ENCODE measurements at regions not wholly inside any gene's neighbourhood (a gene's known extent, or its start where the extent isn't known, plus 50 kb on each side); places are given as distances from the start of the nearest gene placed in this dataset.
"Not testable (repeated sequence)": the region's sequence is repeated elsewhere in the genome, so short reads cannot be mapped to it uniquely, and the experiment has no call there.

GRCh38 chr2:192465141-192465540, 270.4 kb upstream of the TMEFF2 start:
- in situ Hi-C loops (cut with HindIII; ENCODE audit: low pct_unique_long_range_greater_than_20kb, low sequenced_read_pairs), result no loop called here

GRCh38 chr2:192459422-192459821, 264.7 kb upstream of the TMEFF2 start:
- DNase-seq (ENCODE audit: low read depth), result no peak
- in situ Hi-C loops (cut with HindIII; ENCODE audit: low pct_unique_long_range_greater_than_20kb, low sequenced_read_pairs), result no loop called here

More at GRCh38 chr2:192465141-192465540, 270.4 kb upstream of the TMEFF2 start:
- DNase-seq (ENCODE audit: low read depth), result no peak

DNA sequence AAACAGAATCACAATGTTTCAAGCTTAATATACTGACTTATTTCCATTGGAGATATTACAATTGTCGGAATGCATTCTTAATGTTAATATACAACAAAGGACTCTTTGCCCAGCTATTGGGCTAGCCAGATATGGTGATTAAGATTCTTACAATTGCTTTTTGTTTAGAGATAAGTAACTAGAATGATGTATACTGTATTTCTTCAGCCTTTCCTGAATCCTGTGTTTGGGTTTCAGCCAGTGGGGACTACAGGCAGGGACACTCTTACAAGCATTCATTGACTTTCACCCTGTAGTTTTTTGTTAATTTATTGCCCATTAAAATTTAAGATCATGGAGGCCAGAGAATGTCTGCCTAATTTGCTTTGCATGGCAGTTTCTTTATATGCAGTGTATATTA, 254.1 kb upstream of the TMEFF2 start:
- in situ Hi-C loops (cut with HindIII; ENCODE audit: low pct_unique_long_range_greater_than_20kb, low sequenced_read_pairs), result no loop called here

DNA sequence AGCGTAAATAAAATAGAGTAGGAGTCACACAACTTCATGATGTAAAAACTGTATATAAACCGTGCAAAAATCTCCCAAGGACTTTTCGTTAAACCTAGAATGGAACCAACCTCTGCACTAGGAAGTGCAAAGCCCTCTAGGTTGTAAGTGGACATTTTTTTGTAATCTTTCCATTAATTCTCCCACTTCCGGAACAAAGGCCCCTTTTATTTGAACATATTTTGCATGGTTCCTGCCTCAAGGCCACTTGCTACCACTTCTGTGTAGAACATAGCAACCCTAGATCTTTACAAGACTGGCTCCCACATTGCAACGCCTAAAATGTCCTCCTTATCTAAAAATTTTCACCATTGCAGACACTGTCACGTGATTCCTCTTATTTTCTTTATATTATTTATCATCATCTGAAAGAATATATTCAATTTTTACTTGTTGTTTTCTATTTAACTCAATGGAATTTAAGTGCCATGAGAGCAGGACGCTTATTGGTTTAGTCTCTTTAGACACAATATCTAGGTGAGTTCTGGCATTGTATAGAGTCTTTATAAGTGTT, 249.6 kb upstream of the TMEFF2 start:
- no peak for DNase-seq (ENCODE audit: low read depth)

More for the DNA sequence above, 254.1 kb upstream of the TMEFF2 start:
- no peak for DNase-seq (ENCODE audit: low read depth)

GRCh38 chr2:192443831-192444230, 249.1 kb upstream of the TMEFF2 start:
- in situ Hi-C loops (cut with HindIII; ENCODE audit: low pct_unique_long_range_greater_than_20kb, low sequenced_read_pairs), result no loop called here
- no peak for DNase-seq (ENCODE audit: low read depth)

More for the DNA sequence above, 249.6 kb upstream of the TMEFF2 start:
- in situ Hi-C loops (cut with HindIII; ENCODE audit: low pct_unique_long_range_greater_than_20kb, low sequenced_read_pairs), result no loop called here

- DNase-seq (ENCODE audit: low read depth), result no peak
- in situ Hi-C loops (cut with HindIII; ENCODE audit: low pct_unique_long_range_greater_than_20kb, low sequenced_read_pairs), result no loop called here
Measured at GRCh38 chr2:192438239-192438638, 243.5 kb upstream of the TMEFF2 start.

- in situ Hi-C loops (cut with HindIII; ENCODE audit: low pct_unique_long_range_greater_than_20kb, low sequenced_read_pairs), result no loop called here
- no peak for DNase-seq (ENCODE audit: low read depth)
Measured at GRCh38 chr2:192437653-192438052, 242.9 kb upstream of the TMEFF2 start.

GRCh38 chr2:192424243-192424642, 229.5 kb upstream of the TMEFF2 start:
- in situ Hi-C loops (cut with HindIII; ENCODE audit: low pct_unique_long_range_greater_than_20kb, low sequenced_read_pairs), result no loop called here
- no peak for DNase-seq (ENCODE audit: low read depth)

DNA sequence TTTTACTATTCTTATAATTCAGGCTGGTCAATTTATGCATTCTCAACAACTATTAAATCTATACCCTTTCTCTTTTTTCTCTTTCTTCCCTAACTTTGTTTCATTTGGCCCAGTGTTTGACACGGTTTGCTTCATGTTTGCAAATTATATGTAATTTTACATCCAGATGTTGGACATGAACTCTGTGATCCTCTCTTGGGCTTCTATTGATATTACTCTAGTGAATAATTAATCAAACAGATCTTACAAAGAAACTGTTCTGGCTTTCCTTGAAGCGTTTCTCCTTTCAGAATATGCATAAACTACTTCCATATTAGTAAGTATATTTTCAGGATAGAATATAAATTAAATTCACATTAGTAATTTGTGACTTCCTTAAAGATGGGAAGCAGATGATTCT, 225.1 kb upstream of the TMEFF2 start:
- in situ Hi-C loops (cut with HindIII; ENCODE audit: low pct_unique_long_range_greater_than_20kb, low sequenced_read_pairs), result no loop called here

GRCh38 chr2:192416060-192416459, 221.3 kb upstream of the TMEFF2 start:
- in situ Hi-C loops (cut with HindIII; ENCODE audit: low pct_unique_long_range_greater_than_20kb, low sequenced_read_pairs), result no loop called here
- DNase-seq (ENCODE audit: low read depth), result no peak

More for the DNA sequence above, 225.1 kb upstream of the TMEFF2 start:
- DNase-seq (ENCODE audit: low read depth), result no peak

GRCh38 chr2:192414794-192415193, 220.1 kb upstream of the TMEFF2 start:
- no peak for DNase-seq (ENCODE audit: low read depth)
- in situ Hi-C loops (cut with HindIII; ENCODE audit: low pct_unique_long_range_greater_than_20kb, low sequenced_read_pairs), result no loop called here

DNA sequence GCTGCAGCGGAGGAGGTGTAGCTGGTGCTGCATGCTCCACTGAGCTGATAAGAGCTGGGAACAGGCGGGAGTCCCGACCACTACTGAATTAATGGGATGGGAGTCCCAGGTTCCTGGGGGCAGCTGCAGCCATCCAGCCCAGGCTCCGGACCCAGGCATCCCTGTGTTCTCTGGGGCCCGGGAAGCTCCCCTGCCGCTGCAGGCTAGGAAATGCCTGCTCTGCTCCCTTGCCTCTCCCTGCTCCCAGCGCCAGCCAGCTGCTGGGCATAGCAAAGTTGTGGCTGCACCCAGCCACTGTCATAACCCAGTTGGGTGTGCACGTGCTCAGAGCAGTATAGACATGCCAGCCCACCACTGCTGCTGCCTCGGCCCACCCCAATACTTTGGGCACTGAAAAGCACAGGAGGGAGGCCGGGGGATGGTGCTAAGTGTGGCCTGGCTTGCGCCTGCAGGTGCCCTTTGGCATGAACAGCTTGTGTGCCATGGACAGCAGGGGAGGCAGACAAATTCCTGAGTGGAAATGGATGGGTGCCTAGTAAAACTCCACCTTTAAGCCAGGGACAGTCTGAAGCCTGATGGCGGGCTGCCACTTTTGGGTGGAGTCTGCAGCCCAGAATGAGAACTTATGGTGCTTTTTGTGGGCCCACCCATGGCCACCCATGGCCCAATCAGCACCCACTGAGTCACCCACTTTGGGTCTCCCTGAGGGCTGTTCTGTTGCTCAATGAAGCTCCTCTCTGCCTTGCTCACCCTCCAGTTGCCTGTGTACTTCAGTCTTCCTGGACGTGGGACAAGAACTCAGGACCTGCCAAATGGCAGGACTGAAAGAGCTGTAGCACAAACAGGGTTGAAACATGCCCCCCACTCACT, 219.3 kb upstream of the TMEFF2 start:
- DNase-seq (ENCODE audit: low read depth), result no peak
- in situ Hi-C loops (cut with HindIII; ENCODE audit: low pct_unique_long_range_greater_than_20kb, low sequenced_read_pairs), result no loop called here

GRCh38 chr2:192412866-192413265, 218.1 kb upstream of the TMEFF2 start:
- DNase-seq (ENCODE audit: low read depth); in situ Hi-C loops (cut with HindIII; ENCODE audit: low pct_unique_long_range_greater_than_20kb, low sequenced_read_pairs): not testable (repeated sequence)

- in situ Hi-C loops (cut with HindIII; ENCODE audit: low pct_unique_long_range_greater_than_20kb, low sequenced_read_pairs), result no loop called here
- no peak for DNase-seq (ENCODE audit: low read depth)
Measured at GRCh38 chr2:192412394-192412793, 217.7 kb upstream of the TMEFF2 start.

DNA sequence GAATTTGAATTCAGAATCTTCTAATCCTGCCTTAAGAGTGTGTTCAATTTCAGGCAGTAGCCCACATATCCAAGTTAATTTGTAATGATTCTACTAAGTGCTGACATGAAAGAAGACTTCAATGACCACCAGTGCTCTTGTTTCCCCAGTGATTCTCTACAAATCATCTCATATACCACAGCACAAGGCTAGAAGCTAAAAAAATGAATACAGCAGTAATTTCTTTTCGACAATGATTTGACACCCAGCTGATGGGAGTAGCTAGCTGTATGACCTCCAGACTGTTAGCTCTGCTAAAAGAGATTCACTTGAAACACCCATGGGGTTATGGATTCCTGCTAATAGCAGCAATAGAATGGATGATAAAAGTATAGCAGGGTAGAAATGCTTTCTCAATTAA, 217.0 kb upstream of the TMEFF2 start:
- no peak for DNase-seq (ENCODE audit: low read depth)
- in situ Hi-C loops (cut with HindIII; ENCODE audit: low pct_unique_long_range_greater_than_20kb, low sequenced_read_pairs), result no loop called here

- in situ Hi-C loops (cut with HindIII; ENCODE audit: low pct_unique_long_range_greater_than_20kb, low sequenced_read_pairs), result no loop called here
- no peak for DNase-seq (ENCODE audit: low read depth)
Measured at GRCh38 chr2:192410319-192410718, 215.6 kb upstream of the TMEFF2 start.

DNA sequence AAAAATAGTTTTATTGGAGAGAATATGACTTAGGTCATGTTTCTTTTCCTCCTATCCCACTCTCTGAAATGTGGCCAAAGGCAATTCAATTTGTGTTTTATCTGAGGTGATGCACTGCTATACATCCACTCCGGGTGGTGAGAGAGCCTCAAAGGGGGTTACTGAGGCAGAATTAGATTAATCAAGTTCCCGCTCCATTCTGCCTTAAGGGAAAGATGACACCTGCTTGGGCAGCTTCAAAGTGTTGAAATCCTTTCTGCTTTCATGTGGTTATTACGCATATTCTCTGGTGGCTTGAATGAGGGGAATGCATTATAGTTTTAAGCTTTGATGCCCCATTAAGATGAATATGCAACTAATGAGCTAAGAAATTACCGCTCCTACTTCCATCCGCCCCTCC, 213.0 kb upstream of the TMEFF2 start:
- in situ Hi-C loops (cut with HindIII; ENCODE audit: low pct_unique_long_range_greater_than_20kb, low sequenced_read_pairs), result no loop called here
- DNase-seq (ENCODE audit: low read depth), result no peak

- in situ Hi-C loops (cut with HindIII; ENCODE audit: low pct_unique_long_range_greater_than_20kb, low sequenced_read_pairs), result no loop called here
- no peak for DNase-seq (ENCODE audit: low read depth)
Measured at GRCh38 chr2:192398236-192398635, 203.5 kb upstream of the TMEFF2 start.

DNA sequence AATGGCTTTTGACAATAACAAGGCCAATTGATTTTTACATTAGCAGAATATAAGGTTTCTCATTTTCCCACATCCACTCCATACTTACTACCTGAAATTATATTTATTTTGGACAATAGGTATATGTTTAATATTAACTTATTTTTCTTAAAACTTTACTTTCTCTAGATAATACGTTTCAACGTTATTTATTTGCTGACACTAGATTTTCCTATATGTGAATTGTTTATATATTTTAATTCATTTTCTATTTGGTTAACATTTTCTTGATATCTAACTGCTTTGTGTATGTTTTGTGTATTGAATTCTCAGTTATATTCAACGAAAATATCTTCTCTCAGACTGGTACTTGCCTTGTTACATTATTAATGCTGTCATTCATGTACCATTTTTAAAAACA, 199.9 kb upstream of the TMEFF2 start:
- no peak for DNase-seq (ENCODE audit: low read depth)
- in situ Hi-C loops (cut with HindIII; ENCODE audit: low pct_unique_long_range_greater_than_20kb, low sequenced_read_pairs), result no loop called here

DNA sequence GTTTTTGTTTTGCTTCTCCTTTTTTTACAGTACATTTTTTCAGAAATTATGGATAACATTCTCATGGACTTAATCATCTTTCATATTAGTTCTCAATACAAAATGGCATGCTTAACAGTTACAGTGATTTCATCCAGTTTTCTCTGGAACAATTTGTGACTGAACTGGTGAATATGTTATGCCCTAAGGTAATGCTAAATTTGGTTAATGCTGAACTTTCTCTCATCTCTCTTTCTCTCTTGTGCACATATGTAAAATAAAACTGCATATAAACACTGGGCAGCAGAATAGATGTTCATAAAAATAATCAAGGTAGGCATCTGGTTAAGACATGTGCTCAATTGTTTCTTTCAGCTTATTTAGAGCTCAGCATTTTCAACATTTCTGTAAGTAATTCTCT, 196.3 kb upstream of the TMEFF2 start:
- in situ Hi-C loops (cut with HindIII; ENCODE audit: low pct_unique_long_range_greater_than_20kb, low sequenced_read_pairs), result no loop called here
- no peak for DNase-seq (ENCODE audit: low read depth)

Measured in Caki2 (cell line).